Tibial artery (tissue), 4 donors: ENCODE measurements at regions not wholly inside any gene's neighbourhood (a gene's known extent, or its start where the extent isn't known, plus 50 kb on each side); places are given as distances from the start of the nearest gene placed in this dataset.

ENCODE experiments used
- DNase-seq, 2 donors: peaks; one replicate each; pipeline ENCODE4 v3.0.0-alpha.2; 2019
- H3K27ac ChIP-seq, 2 donors: fragments of 200-600 bp; sonication (generic) in 1 of 2; 1 replicate in 1 of 2; 2 replicates in 1 of 2; pipeline ENCODE4 v1.5.1; 2018 to 2019; ENCODE audit warnings: mild to moderate bottlenecking in 1 of 2
- H3K27me3 ChIP-seq, 2 donors: fragments of 200-600 bp; sonication (generic) in 1 of 2; one replicate each; pipeline versions ENCODE4 v1.5.1 to v1.6.0; 2016 to 2019
- H3K36me3 ChIP-seq, 3 donors: fragments of 200-600 bp; sonication (generic) in 2 of 3; one replicate each; pipeline ENCODE4 v1.5.1; 2016 to 2019; ENCODE audit warnings: mild to moderate bottlenecking in 2 of 3
- H3K4me1 ChIP-seq, 4 donors: fragments of 200-600 bp; sonication (generic) in 2 of 4; 1 replicate in 3 of 4; 2 replicates in 1 of 4; pipeline ENCODE4 v1.5.1; 2016 to 2019
- H3K4me3 ChIP-seq, 2 donors: fragments of 200-600 bp; sonication (generic) in 1 of 2; 1 replicate in 1 of 2; 2 replicates in 1 of 2; pipeline ENCODE4 v1.5.1; 2018 to 2019; ENCODE audit warnings: mild to moderate bottlenecking in 2 of 2
- H3K9me3 ChIP-seq, 3 donors: fragments of 200-600 bp; sonication (generic) in 1 of 3; one replicate each; pipeline ENCODE4 v1.5.1; 2016 to 2019
- intact Hi-C: fragments of 100-400 bp; cut with DNase I; formaldehyde crosslinking; loops from one replicate; pipeline ENCODE4 v1.15.0; 2023; ENCODE audit warnings: low total_unique reads
- TF ChIP-seq, protein P1 (sequence below), 2 experiments: fragments of 200-600 bp in 1 of 2; fragments of 450-650 bp in 1 of 2; IDR thresholded peaks; one replicate each; pipeline ENCODE4 v1.5.1; 2017 to 2019; ENCODE audit warnings: antibody characterized with exemption in 2 of 2, mild to moderate bottlenecking in 1 of 2, moderate library complexity in 1 of 2

GRCh38 chr6:126805861-126806260, 312.6 kb upstream of the RSPO3 start:
- no peaks in the 10 kb centered on the region for H3K27me3 ChIP-seq
- DNase-seq, result no peak
- TF ChIP-seq, protein P1, sequence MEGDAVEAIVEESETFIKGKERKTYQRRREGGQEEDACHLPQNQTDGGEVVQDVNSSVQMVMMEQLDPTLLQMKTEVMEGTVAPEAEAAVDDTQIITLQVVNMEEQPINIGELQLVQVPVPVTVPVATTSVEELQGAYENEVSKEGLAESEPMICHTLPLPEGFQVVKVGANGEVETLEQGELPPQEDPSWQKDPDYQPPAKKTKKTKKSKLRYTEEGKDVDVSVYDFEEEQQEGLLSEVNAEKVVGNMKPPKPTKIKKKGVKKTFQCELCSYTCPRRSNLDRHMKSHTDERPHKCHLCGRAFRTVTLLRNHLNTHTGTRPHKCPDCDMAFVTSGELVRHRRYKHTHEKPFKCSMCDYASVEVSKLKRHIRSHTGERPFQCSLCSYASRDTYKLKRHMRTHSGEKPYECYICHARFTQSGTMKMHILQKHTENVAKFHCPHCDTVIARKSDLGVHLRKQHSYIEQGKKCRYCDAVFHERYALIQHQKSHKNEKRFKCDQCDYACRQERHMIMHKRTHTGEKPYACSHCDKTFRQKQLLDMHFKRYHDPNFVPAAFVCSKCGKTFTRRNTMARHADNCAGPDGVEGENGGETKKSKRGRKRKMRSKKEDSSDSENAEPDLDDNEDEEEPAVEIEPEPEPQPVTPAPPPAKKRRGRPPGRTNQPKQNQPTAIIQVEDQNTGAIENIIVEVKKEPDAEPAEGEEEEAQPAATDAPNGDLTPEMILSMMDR (IDR thresholded peaks at IDR 0.05), result no peak
- no peaks in the 10 kb centered on the region for H3K9me3 ChIP-seq
- peaks cover 0 to 2% (median under 1%) of the 10 kb centered on the region in 4 donors for H3K4me1 ChIP-seq
- H3K27ac ChIP-seq, result no peak overlapping the region
- no peaks in the 10 kb centered on the region for H3K36me3 ChIP-seq
- intact Hi-C loops, result loop anchor here (10.0 kb wide), 1 partner anchor 269 kb away; no protein-coding TSS in a partner anchor
- no peak overlapping the region for H3K4me3 ChIP-seq

DNA sequence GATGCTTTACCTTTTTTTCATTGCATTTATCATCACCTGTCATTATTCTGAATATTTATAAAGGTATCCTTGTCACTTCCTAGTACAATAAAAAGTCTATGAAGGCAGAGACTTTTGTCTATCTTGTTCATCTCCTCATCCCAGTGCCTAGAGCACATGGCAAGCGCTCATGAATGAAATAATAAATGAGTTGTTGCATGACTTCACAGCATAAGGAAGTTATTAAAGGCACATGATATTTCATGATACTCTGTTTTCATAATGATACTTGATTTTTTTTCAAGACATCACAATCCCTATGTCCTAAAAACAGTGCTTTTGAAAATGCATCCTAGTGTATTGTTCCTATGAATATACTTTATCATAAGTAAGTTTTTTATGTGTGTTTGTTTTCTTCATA, 310.6 kb upstream of the RSPO3 start:
- H3K4me3 ChIP-seq, result no peak overlapping the region
- TF ChIP-seq, protein P1 (IDR thresholded peaks at IDR 0.05), result no peak
- intact Hi-C loops, result loop anchor here (10.0 kb wide), 1 partner anchor 267 kb away; no protein-coding TSS in a partner anchor
- no peaks in the 10 kb centered on the region for H3K27me3 ChIP-seq
- H3K27ac ChIP-seq, result no peak overlapping the region
- no peak for DNase-seq
- H3K4me1 ChIP-seq, result peaks cover 0 to 22% (median 5%) of the 10 kb centered on the region in 4 donors
- H3K9me3 ChIP-seq, result no peaks in the 10 kb centered on the region
- H3K36me3 ChIP-seq, result no peaks in the 10 kb centered on the region

GRCh38 chr6:126811321-126811720, 307.1 kb upstream of the RSPO3 start:
- Histone ChIP-seq H3K9me3 (no peaks in the 10 kb centered on the region), H3K27ac (no peak overlapping the region)
- DNase-seq, result peak in 1 of 2 donors; percentile 33

GRCh38 chr6:126812010-126812409, 306.5 kb upstream of the RSPO3 start:
- no peak for DNase-seq

More at GRCh38 chr6:126811321-126811720, 307.1 kb upstream of the RSPO3 start:
- intact Hi-C loops, result loop anchor here (10.0 kb wide), 1 partner anchor 453 kb away; the partner anchor contains the start of gene RNF146
- TF ChIP-seq, protein P1 (IDR thresholded peaks at IDR 0.05), result no peak
- no peak overlapping the region for H3K4me3 ChIP-seq
- no peaks in the 10 kb centered on the region for H3K27me3 ChIP-seq
- no peaks in the 10 kb centered on the region for H3K36me3 ChIP-seq
- peaks cover 0 to 24% (median 5%) of the 10 kb centered on the region in 4 donors for H3K4me1 ChIP-seq

DNA sequence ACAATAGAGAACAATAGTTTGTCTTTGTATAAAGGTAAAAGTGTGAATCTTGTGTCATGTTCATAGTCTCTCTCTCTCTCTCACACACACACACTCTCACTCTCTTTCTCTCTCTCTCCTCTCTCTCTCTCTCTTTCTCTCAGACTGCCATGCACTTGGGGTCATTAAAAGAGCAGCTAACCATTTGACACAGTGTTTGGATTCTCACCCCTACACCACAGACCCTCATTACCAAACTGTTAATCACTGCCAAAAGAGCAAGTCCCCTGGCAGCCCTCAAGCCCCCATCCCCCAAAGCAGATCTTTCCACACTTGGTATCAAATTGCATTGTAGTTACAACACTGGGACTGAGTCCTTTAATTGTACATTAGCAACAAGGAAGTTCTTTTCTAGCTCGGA, 305.8 kb upstream of the RSPO3 start:
- intact Hi-C loops, result loop anchor here (10.0 kb wide), 1 partner anchor 452 kb away; the partner anchor contains the start of gene RNF146

More at GRCh38 chr6:126812010-126812409, 306.5 kb upstream of the RSPO3 start:
- H3K4me1 ChIP-seq, result peaks cover 0 to 24% (median 5%) of the 10 kb centered on the region in 4 donors
- no peak overlapping the region for H3K4me3 ChIP-seq
- no peaks in the 10 kb centered on the region for H3K27me3 ChIP-seq
- no peaks in the 10 kb centered on the region for H3K9me3 ChIP-seq
- no peaks in the 10 kb centered on the region for H3K36me3 ChIP-seq
- intact Hi-C loops, result loop anchor here (10.0 kb wide), 1 partner anchor 453 kb away; the partner anchor contains the start of gene RNF146
- no peak overlapping the region for H3K27ac ChIP-seq
- TF ChIP-seq, protein P1 (IDR thresholded peaks at IDR 0.05), result no peak

More for the DNA sequence above, 305.8 kb upstream of the RSPO3 start:
- Histone ChIP-seq H3K27ac (no peak overlapping the region), H3K9me3 (no peaks in the 10 kb centered on the region), H3K4me3 (no peak overlapping the region), H3K27me3 (no peaks in the 10 kb centered on the region), H3K36me3 (no peaks in the 10 kb centered on the region), H3K4me1 (peaks cover 0 to 24% (median 5%) of the 10 kb centered on the region in 4 donors)
- DNase-seq, result no peak
- TF ChIP-seq, protein P1 (IDR thresholded peaks at IDR 0.05), result no peak
